HL-60/S4 treated with retinoic acid at 250 ng/mL for 4 days and 3 days (cell line): ENCODE measurements at regions not wholly inside any gene's neighbourhood (a gene's known extent, or its start where the extent isn't known, plus 50 kb on each side); places are given as distances from the start of the nearest gene placed in this dataset.

Source experiments
- in situ Hi-C: fragments of 300-500 bp; cut with MboI; formaldehyde crosslinking; loops from 2 replicates; pipeline ENCODE4 v1.7.0; 2022; ENCODE audit warnings: low sequenced_read_pairs

GRCh38 chr1:186559601-186560116 lies 98.7 kb upstream of the PDC start:
- in situ Hi-C loops: no loop called here

- in situ Hi-C loops: no loop called here
These were observed 96.3 kb upstream of the PDC start for GRCh38 chr1:186557147-186557777.

GRCh38 chr1:186550832-186551231 lies 89.9 kb upstream of the PDC start:
- in situ Hi-C loops: no loop called here

GRCh38 chr1:186541003-186541402 lies 80.1 kb upstream of the PDC start:
- in situ Hi-C loops: no loop called here

- in situ Hi-C loops: no loop called here
These were observed 79.6 kb upstream of the PDC start for GRCh38 chr1:186540521-186540920.

GRCh38 chr1:186536273-186536890 lies 75.5 kb upstream of the PDC start:
- in situ Hi-C loops: no loop called here

- in situ Hi-C loops: no loop called here
These were observed 74.6 kb upstream of the PDC start for GRCh38 chr1:186535388-186536133.

GRCh38 chr1:186534401-186534800 lies 73.5 kb upstream of the PDC start:
- in situ Hi-C loops: no loop called here

GRCh38 chr1:186532466-186532865 lies 71.6 kb upstream of the PDC start:
- in situ Hi-C loops: no loop called here

- in situ Hi-C loops: no loop called here
These were observed 70.7 kb upstream of the PDC start for GRCh38 chr1:186531561-186532165.

DNA sequence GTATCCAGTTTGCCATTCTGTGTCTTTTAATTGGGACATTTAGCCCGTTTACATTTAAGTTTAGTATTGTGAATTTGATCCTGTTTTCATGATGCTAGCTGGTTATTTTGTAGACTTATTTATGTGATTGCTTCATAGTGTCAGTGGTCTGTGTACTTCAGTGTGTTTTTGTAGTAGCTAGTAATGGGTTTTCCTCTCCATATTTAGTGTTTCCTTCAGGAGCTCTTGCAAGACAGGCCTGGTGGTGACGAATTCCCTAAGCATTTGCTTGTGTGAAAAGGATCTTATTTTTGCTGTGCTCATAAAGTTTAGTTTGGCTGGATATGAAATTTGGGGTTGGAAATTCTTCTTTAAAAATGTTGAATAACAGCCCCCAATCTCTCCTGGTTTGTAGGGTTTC lies 69.2 kb upstream of the PDC start:
- in situ Hi-C loops: no loop called here

DNA sequence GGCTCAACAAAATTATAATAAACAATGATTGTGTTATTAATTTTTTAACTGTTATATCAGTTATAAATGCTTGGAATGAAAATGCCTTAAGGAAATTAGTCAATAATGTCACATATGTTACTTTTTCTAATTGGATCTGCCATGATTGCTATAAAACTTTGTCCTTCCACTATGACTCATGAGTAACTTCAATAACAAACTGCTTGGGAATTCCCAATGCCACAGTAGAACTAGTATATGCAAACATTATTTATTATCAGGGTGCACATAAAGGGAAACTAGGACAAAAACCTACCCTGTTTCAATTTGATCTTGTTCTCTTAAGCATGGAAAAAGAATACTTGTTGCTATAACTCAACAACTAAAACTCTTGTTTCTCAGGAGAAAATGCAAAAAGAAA lies 59.1 kb upstream of the PDC start:
- in situ Hi-C loops: no loop called here

DNA sequence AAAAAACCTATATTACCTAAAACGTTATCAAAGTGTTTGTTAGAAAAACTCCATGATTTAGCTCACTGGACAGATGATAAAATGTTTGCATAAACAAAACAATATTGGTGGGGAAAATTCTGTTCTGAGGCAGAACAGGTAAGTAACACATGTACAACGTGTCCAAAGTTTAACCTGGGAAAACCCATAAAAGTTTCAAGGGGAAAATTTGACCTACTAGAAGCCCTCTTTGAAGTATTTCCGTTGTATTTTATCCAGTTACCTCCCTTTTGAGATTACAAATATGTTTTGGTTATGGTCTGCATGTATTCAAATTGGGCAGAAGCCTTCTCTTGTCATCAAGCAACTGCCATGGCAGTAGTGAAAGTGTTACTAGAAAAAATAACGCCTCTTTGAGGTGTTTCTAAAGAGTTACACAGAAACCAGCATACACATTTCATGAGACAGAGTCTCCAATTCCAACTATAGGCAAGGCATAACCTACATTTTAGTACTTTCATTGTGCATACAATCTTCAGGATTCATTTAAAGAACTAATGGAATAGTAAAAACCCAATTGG lies 58.0 kb upstream of the PDC start:
- in situ Hi-C loops: no loop called here

DNA sequence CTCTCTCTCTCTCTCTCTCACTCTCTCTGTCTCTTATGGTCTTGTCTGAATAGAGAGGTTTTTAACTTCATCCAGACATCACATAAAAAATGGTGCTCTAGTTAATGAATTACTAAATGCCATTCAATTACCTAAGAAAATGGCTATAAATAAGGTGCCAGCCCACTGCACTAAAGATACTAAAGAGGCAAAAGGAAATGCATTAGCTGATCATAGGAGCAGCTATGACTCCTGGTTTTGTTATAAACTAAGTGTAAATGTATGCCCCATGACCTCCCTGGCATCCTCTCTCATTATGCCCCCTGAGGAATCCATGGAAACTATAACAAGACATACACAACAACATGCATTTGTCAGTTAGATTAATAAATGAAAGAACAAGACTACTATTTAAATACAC lies 57.5 kb upstream of the PDC start:
- in situ Hi-C loops: no loop called here

- in situ Hi-C loops: no loop called here
These were observed 53.5 kb upstream of the PDC start for GRCh38 chr1:186514367-186514766.

GRCh38 chr1:186513526-186513925 lies 52.6 kb upstream of the PDC start:
- in situ Hi-C loops: no loop called here

DNA sequence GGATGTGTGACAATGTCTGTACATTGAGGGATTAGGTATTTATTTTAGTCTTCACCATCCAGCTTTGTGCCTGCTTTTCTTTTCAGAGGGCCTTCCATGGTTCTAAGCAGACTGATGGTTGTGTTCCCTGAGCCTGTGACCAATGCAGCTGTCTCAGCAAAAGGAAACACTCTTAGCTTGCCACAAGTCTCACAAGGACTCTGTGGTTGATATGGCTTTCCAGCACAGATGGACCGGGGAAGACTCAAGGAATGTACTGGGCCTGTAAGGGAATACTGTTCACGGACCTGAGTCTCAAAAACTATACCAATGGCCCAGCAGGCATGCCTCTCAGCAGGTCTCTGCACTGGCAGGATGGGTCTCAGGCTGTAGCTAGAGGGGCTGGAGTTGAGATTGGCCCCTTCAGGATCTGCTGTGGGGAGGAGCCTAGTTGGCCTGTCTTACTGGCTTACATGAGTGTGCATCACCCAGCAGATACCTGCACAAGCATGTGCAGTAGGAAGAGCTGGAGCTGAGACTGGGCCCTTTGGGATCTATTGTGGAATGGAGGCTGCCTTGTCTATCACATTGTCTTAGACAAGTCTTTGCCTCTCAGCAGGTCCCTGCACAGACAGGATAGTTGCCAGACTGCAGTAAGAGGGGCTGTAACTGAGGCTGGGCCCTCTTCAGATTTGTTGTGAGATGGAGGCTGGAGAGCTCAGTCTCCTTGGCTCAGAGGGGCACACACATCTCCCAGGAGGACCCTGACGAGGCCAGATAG lies 52.0 kb upstream of the PDC start:
- in situ Hi-C loops: no loop called here

DNA sequence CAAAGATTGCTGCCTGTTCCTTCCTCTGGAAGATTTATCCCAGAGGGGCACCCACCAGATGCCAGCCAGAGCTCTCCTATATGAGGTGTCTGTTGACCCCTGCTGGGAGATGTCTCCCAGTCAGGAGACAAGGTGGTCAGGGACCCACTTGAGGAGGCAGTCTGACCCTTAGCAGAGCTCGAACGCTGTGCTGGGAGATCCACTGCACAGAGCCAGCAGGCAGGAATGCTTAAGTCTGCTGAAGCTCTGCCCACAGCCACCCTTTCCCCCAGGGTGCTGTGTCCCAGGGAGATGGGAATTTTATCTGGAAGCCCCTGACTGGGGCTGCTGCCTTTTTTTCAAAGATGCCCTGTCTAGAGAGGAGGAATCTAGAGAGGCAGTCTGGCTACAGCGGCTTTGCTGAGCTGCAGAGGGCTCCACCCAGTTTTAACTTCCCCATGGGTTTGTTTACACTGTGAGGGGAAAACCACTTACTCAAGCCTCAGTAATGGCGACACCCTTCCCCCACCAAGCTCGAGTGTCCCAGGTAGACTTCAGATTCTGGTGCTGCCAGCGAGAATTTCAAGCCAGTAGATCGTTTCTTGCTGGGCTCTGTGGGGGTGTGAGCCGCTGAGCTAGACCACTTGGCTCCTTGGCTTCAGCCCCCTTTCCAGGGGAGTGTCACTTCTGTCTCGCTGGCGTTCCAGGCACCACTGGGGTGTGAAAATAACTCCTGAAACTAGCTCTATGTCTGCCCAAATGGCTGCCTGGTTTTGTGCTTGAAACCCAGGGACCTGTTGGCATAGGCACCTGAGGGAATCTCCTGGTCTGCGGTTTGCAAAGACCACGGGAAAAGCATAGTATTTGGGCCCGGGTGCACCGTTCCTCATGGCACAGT lies 51.1 kb upstream of the PDC start:
- in situ Hi-C loops: no loop called here
